IgD-negative memory B cell (primary cell): ENCODE measurements at regions not wholly inside any gene's neighbourhood (a gene's known extent, or its start where the extent isn't known, plus 50 kb on each side); places are given as distances from the start of the nearest gene placed in this dataset.

ENCODE experiments used
- H3K27ac Mint-ChIP-seq, 3 donors: one replicate each; pipeline ENCODE4 v1.8.0; 2020 to 2022; ENCODE audit warnings: mild to moderate bottlenecking in 3 of 3, mixed read lengths in 3 of 3, moderate library complexity in 1 of 3
- H3K27me3 Mint-ChIP-seq: one replicate; pipeline ENCODE4 v1.8.0; 2021; ENCODE audit warnings: mixed read lengths
- H3K36me3 Mint-ChIP-seq: one replicate; pipeline ENCODE4 v1.8.0; 2020; ENCODE audit warnings: mild to moderate bottlenecking, mixed read lengths
- H3K4me1 Mint-ChIP-seq, 3 donors: one replicate each; pipeline ENCODE4 v1.8.0; 2020 to 2022; ENCODE audit warnings: mixed read lengths in 3 of 3, mild to moderate bottlenecking in 1 of 3
- H3K4me3 Mint-ChIP-seq, 4 donors: one replicate each; pipeline ENCODE4 v1.8.0; 2020 to 2022; ENCODE audit warnings: mild to moderate bottlenecking in 4 of 4, mixed read lengths in 4 of 4, moderate library complexity in 3 of 4
- H3K9me3 Mint-ChIP-seq, 3 donors: one replicate each; pipeline ENCODE4 v1.8.0; 2020 to 2021; ENCODE audit warnings: mixed read lengths in 3 of 3, mild to moderate bottlenecking in 1 of 3

DNA sequence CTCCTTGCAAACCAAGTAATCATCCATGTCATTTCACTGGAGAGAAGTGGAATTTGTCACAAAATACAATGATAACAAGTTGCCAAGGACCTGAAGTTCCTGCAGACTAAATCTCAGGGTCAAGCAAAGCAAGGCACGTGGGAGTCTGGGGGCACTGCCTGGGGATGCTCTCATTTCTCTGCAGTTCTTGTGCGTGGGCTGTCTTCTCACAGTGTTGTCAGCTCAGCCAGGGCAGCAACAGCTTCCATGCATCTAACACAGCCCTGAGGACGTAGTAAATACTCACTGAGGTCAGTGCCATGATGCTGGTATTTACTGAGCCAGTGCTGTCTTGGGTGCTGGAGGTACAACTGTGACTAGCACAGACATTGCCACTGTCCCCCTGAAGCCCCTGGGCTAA is 62.9 kb upstream of the CMKLR1 start:
- Mint-ChIP-seq H3K9me3 (peaks cover 3 to 21% (median 3%) of the 10 kb centered on the region in 3 donors), H3K4me3 (no peak overlapping the region), H3K27me3 (peaks cover 6% of the 10 kb centered on the region), H3K4me1 (no peaks in the 10 kb centered on the region), H3K36me3 (no peaks in the 10 kb centered on the region), H3K27ac (no peak overlapping the region)

DNA sequence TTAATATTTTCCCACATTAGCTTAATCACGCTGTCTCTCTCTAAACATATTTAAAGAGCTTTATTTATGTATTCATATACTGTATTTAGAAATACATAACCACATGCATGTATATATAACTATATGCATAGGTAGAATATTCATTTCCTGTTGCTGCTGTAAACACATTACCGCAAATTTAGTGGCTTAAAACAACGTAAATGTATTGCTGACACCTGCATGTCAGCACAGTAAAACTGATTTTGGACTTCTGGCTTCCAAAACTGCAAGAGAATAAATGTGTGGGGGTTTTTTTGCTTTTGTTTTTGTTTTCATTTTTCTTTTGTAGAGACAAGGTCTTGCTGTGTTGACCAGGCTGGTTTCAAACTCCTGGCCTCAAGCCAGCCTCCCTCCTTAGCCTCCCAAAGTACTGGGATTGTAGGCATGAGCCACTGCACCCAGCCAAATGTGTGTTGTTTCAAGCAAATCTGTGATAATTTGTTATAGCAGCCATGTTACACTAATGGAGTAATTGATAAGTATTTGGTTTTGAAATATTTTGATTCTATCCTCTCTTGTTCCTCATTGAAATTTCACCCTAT is 61.9 kb upstream of the CMKLR1 start:
- Mint-ChIP-seq H3K4me3 (no peak overlapping the region), H3K9me3 (peaks cover 2 to 15% (median 2%) of the 10 kb centered on the region in 3 donors), H3K4me1 (no peaks in the 10 kb centered on the region), H3K27me3 (peaks cover 6% of the 10 kb centered on the region), H3K27ac (no peak overlapping the region), H3K36me3 (no peaks in the 10 kb centered on the region)

DNA sequence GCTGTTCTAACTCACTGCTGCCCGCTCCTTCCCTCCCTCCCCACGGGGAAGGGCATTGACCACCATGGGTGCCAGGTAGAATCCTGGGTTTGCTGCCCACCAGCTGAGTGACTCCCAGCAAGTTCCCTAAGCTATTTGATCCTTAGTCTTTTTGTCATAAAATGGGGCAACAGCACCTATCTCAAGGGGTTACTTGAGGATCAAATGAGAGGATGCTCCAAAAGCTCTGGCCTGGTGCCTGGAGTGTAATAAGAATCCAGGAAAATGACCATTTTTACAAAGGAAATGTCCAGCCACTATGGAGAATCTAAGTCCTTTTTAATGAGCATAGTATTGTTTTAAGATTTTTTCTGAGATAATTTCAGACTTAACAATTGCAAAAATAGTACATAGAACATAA is 61.4 kb upstream of the CMKLR1 start:
- H3K27me3 Mint-ChIP-seq, result peaks cover 6% of the 10 kb centered on the region
- H3K36me3 Mint-ChIP-seq, result no peaks in the 10 kb centered on the region
- peaks cover 2 to 10% (median 2%) of the 10 kb centered on the region in 3 donors for H3K9me3 Mint-ChIP-seq
- no peaks in the 10 kb centered on the region for H3K4me1 Mint-ChIP-seq
- no peak overlapping the region for H3K4me3 Mint-ChIP-seq
- H3K27ac Mint-ChIP-seq, result peak overlapping the region in 1 of 3 donors; percentile 23

DNA sequence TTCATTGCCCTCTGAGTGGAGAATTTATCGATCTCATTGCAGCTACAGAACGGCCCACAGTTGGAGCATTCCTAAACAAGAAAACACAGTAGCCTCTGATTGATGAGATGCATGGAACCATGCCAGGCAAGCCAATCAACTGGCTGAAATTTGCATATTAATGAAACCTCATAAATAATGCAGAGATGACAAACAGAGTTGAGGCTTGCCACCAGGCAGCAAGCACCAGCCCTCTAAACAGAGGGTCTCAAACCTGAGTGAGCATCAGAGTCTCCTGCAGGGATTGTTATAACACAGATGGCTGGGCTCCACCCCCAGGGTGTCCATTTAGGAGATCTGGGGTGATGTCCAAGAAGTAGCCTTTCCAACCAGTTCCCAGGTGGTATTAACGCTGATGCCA is 60.9 kb upstream of the CMKLR1 start:
- Mint-ChIP-seq H3K4me1 (no peaks in the 10 kb centered on the region), H3K27me3 (peaks cover 6% of the 10 kb centered on the region), H3K27ac (no peak overlapping the region), H3K9me3 (peaks cover 2 to 5% (median 2%) of the 10 kb centered on the region in 3 donors), H3K36me3 (no peaks in the 10 kb centered on the region), H3K4me3 (no peak overlapping the region)

DNA sequence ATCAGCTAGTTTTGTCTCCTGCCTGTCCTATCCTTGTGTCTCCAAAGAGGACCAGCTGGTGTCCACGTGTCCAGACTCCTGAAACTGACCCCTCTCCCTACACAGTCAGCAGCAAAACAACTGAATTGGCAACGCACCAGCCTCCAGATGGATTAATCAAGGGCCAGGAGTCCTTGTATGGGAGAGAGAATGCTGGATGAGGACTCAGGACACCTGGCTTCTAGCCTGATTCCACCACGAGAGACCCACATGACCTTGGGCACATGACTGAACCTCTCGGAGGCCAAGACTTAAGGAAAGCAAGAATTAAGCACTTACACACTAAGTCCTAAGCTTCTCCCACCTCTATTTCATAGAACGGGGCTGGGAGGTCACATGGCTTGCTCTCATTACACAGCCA is 60.4 kb upstream of the CMKLR1 start:
- no peaks in the 10 kb centered on the region for H3K4me1 Mint-ChIP-seq
- H3K4me3 Mint-ChIP-seq, result no peak overlapping the region
- no peak overlapping the region for H3K27ac Mint-ChIP-seq
- H3K9me3 Mint-ChIP-seq, result peaks cover 2 to 4% (median 2%) of the 10 kb centered on the region in 3 donors
- H3K36me3 Mint-ChIP-seq, result no peaks in the 10 kb centered on the region
- peaks cover 6% of the 10 kb centered on the region for H3K27me3 Mint-ChIP-seq

DNA sequence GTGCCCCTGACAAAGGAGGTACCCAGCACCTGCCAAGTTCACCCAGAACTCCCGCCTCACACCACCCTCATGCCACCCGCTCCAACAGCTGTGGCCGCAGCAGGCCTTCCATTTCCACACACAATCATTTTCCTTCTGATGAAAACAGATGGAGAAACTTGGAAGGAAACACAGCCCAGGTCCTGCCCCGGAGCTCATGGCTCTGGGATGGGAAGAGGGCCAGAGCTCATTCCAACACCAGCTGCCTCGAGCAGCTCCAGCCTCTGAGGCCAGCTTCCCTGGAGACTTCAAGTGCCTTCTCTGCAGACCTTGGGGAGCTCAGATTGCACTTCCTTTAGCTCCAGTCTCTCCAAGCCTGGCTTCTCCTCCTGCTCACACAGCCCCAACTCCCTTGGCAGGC is 55.1 kb upstream of the CMKLR1 start:
- Mint-ChIP-seq H3K27ac (no peak overlapping the region), H3K36me3 (no peaks in the 10 kb centered on the region), H3K27me3 (peaks cover 6% of the 10 kb centered on the region), H3K4me1 (no peaks in the 10 kb centered on the region), H3K4me3 (no peak overlapping the region), H3K9me3 (peaks cover 0 to 2% (median 0%) of the 10 kb centered on the region in 3 donors)

DNA sequence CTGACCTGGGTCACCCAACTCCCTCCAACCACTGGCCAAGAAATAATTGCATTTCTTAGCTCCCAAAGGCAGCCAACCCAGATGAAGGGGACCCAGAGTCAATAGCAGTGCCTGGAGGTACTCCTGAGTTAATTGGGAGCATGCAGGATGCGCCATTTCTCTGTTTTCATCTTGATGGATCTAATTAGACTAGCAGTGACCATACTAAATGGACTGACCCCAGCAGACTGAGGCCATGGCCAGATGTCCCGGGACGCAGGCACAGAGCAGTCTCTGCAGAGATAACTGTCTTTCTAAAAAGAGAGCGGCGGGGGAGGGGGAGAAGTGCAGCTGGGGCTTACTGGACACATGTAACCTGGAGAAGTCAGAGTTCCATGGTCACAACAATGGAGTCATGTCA is 53.2 kb upstream of the CMKLR1 start:
- peaks cover 0 to 2% (median 0%) of the 10 kb centered on the region in 3 donors for H3K9me3 Mint-ChIP-seq
- no peak overlapping the region for H3K27ac Mint-ChIP-seq
- no peaks in the 10 kb centered on the region for H3K36me3 Mint-ChIP-seq
- H3K27me3 Mint-ChIP-seq, result peaks cover 6% of the 10 kb centered on the region
- no peak overlapping the region for H3K4me3 Mint-ChIP-seq
- H3K4me1 Mint-ChIP-seq, result no peaks in the 10 kb centered on the region

DNA sequence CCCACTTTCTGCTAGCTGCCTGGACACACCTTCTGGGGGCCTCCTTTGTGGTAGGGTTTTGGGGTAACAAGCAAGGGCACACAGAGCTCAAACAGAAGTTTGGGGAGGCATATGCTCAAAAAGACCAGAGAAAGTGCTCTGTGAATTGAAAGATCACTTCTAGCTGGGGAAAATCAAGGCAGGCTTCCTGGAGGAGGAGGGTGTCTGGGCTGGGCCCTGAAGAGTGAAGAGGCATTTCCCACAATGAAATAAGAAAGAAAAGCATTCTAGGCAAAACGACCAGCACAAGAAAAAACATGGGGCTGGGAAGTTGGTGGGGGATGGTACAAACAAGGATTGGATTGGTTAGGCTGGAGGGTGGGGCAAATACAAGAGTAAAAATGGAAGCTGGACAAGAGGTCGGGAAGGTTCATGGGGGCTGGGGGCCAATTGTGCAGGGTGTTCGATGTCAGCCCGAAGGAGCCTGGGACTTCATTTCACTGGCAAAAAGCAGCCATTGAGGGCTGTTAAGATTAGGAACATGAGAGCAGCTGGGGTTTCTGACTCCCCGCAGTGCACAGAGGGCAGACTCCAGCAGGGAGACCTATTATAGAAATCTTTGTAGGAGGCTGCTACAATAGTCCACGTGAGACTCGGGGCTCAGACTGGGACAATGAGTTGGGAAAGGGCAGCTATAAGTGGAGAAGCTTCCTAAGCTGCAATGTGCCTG is 51.5 kb upstream of the CMKLR1 start:
- Mint-ChIP-seq H3K27me3 (peaks cover 8% of the 10 kb centered on the region), H3K27ac (no peak overlapping the region), H3K4me1 (no peaks in the 10 kb centered on the region), H3K9me3 (no peaks in the 10 kb centered on the region), H3K4me3 (no peak overlapping the region), H3K36me3 (no peaks in the 10 kb centered on the region)

DNA sequence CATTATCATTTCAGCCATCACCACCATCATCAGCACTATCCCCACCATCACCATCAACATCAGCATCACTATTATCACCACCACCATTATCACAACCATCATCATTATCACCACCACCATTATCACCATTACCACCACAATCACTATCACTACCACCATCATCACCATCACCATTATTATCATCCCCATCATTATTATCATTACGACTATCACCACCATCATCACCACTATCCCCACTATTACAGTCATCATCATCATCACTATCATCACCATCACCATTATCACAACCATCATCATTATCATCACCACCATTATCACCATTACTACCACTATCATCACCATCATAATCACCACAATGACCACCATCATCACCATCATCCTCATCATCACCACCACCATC is 50.4 kb upstream of the CMKLR1 start:
- Mint-ChIP-seq H3K4me3 (no peak overlapping the region), H3K27me3 (peaks cover 12% of the 10 kb centered on the region), H3K4me1 (no peaks in the 10 kb centered on the region), H3K27ac (no peak overlapping the region), H3K36me3 (peaks cover 3% of the 10 kb centered on the region), H3K9me3 (peaks cover 0 to 5% (median 3%) of the 10 kb centered on the region in 3 donors)
